ENCODE measurements at regions not wholly inside any gene's neighbourhood (a gene's known extent, or its start where the extent isn't known, plus 50 kb on each side); places are given as distances from the start of the nearest gene placed in this dataset.
"Not testable (repeated sequence)": the region's sequence is repeated elsewhere in the genome, so short reads cannot be mapped to it uniquely, and the experiment has no call there.

DNA sequence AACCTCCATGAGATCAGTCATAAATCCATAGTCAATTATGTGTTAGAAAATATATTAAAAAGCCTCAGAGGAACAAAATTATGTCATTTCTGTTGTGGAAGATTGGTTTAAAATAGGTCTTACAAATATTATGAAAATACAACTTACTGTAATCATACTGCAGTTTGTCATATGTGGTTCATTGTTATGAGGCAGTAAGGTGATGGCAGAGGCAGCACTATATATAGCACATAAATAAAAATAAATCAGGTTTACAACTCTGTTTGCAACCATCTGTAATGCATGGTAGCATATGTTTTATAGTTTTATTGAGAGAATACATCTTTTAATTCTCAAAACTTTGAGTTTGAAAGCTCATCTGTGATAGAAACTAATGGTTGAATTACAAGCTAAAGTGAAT is 651.4 kb downstream of the PCDH11X start:
- H3K4me1 ChIP-seq; H3K27me3 ChIP-seq; H3K27ac ChIP-seq; H3K36me3 ChIP-seq; intact Hi-C loops (cut with DNase I); ATAC-seq; H3K4me3 ChIP-seq; DNase-seq; H3K9me3 ChIP-seq: not testable (repeated sequence)

DNA sequence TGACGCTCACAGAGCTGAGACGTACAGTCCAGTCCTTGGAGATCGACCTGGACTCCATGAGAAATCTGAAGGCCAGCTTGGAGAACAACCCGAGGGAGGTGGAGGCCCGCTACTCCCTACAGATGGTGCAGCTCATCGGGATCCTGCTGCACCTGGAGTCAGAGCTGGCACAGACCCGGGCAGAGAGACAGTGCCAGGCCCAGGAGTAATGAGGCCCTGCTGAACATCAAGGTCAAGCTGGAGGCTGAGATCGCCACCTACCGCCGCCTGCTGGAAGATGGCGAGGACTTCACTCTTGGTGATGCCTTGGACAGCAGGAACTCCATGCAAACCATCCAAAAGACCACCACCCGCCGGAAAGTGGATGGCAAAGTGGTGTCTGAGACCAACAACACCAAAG is 681.4 kb downstream of the PCDH11X start:
- H3K27me3 ChIP-seq; H3K36me3 ChIP-seq; intact Hi-C loops (cut with DNase I); ATAC-seq; H3K4me1 ChIP-seq; H3K27ac ChIP-seq; DNase-seq; H3K4me3 ChIP-seq; H3K9me3 ChIP-seq: not testable (repeated sequence)
- 86% methylated on average over 5 of the region's 13 CpGs for WGBS (ENCODE audit: insufficient coverage, low coverage, low lambda C conversion rate, missing lambda C conversion rate)

DNA sequence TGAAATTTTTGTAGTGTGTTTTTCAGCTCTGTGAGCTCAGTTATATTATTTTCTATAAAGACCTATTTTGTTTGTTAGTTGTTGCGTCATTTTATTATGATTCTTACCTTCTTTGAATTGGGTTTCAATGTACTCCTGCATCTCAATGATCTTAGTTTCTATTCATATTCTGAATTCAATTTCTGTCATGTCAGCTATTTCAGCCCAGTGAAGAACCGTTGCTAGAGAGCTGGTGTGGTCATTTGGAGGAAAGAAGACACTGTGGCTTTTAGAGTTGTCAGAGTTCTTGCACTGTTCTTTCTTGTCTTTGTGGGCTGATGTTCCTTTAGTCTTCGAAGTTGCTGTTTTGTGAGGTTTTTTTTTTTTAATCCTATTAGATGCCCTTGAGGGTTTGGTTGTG is 701.0 kb downstream of the PCDH11X start:
- H3K36me3 ChIP-seq; ATAC-seq; H3K27ac ChIP-seq; DNase-seq; H3K9me3 ChIP-seq; H3K4me3 ChIP-seq; H3K4me1 ChIP-seq; H3K27me3 ChIP-seq; intact Hi-C loops (cut with DNase I): not testable (repeated sequence)
- WGBS (ENCODE audit: insufficient coverage, low coverage, low lambda C conversion rate, missing lambda C conversion rate), result 42% methylated on average over 3 of the region's 3 CpGs

DNA sequence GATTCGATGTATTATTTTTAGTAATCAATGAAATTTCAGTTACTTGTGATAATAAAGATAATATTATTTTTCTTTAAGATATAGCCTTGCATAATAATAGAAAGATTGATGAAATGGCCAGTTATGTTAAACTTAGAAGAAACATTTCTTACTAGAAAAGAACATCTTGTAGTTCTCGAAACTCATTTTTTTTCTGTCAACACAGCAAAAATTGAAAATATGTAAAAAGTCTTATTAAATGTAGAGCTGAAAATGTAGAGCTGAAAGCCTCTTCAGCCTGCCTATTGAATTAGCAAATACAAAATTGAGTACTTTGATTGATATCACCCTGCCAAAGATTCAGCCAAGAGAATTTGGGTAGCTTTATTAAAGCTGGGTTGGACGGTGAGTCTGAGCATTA is 706.3 kb downstream of the PCDH11X start:
- intact Hi-C loops (cut with DNase I); DNase-seq; H3K4me1 ChIP-seq; H3K27me3 ChIP-seq; H3K4me3 ChIP-seq; H3K27ac ChIP-seq; H3K36me3 ChIP-seq; ATAC-seq; H3K9me3 ChIP-seq: not testable (repeated sequence)
- WGBS (ENCODE audit: insufficient coverage, low coverage, low lambda C conversion rate, missing lambda C conversion rate), result 47% methylated on average over 3 of the region's 3 CpGs

DNA sequence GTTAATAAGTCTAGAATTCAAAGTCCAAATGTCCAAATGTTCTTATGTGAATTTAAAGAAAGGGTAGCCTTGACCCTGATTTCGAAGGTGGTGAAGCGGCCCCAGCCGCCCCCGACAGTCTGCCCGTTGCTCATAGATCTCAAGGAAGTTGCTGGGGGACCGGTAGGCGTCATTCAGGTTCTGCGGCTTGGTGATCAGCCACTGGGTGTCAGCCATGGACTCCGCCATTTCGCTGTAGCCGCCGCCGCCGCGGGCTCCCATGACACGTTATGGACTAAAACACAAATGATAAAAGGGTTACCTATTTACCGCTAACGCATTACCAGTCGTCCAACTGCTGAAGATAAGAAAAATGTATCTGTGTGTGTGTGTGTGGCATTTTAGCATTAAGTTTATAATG is 736.1 kb downstream of the PCDH11X start:
- DNase-seq; intact Hi-C loops (cut with DNase I); H3K9me3 ChIP-seq; H3K36me3 ChIP-seq; H3K27me3 ChIP-seq; H3K27ac ChIP-seq; H3K4me1 ChIP-seq; ATAC-seq; H3K4me3 ChIP-seq: not testable (repeated sequence)
- 80% methylated on average over 6 of the region's 19 CpGs for WGBS (ENCODE audit: insufficient coverage, low coverage, low lambda C conversion rate, missing lambda C conversion rate)

DNA sequence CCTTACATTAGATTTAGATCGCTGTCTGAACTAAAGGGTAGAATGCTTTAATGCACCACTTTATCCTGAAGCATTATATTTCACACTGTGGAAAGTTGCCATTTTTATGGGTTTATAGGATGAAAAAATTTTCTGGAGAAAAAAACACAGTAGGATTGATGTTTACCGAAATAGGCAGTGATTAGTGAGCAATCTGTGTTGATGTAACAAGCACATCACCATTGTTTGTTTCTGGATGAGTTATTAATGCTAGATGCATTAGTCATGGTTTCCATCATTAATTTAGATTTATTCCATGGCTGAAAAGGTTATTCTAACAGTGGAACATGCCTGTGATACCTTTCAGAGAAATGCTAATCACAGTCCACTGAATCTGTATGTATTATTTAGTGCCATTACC is 749.8 kb downstream of the PCDH11X start:
- H3K4me3 ChIP-seq; H3K27ac ChIP-seq; intact Hi-C loops (cut with DNase I); H3K9me3 ChIP-seq; DNase-seq; H3K27me3 ChIP-seq; H3K36me3 ChIP-seq; ATAC-seq; H3K4me1 ChIP-seq: not testable (repeated sequence)
- 58% methylated on average over 2 of the region's 2 CpGs for WGBS (ENCODE audit: insufficient coverage, low coverage, low lambda C conversion rate, missing lambda C conversion rate)

DNA sequence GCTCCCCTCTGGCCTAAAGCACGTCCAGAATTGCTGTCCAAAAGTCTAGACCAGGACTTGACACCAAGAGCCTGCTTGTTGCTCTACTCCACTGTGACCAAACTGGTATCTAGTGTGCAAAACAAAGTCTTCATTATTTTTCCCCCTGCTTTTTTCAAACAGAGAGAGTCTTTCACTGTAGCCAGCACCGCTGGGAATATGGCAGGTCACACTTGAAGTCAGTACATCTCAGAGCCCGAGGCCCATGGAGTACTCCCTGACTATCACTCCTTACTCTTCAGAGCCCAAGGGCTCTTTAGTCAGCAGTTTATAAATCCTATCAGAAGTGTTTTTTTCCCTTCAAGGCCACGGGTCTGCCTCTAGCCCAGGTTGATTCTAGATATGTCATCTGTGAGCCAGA is 761.3 kb downstream of the PCDH11X start:
- H3K4me3 ChIP-seq; ATAC-seq; H3K9me3 ChIP-seq; DNase-seq; H3K27ac ChIP-seq; H3K36me3 ChIP-seq; H3K27me3 ChIP-seq; intact Hi-C loops (cut with DNase I); H3K4me1 ChIP-seq: not testable (repeated sequence)
- 31% methylated on average over 3 of the region's 4 CpGs for WGBS (ENCODE audit: insufficient coverage, low coverage, low lambda C conversion rate, missing lambda C conversion rate)

DNA sequence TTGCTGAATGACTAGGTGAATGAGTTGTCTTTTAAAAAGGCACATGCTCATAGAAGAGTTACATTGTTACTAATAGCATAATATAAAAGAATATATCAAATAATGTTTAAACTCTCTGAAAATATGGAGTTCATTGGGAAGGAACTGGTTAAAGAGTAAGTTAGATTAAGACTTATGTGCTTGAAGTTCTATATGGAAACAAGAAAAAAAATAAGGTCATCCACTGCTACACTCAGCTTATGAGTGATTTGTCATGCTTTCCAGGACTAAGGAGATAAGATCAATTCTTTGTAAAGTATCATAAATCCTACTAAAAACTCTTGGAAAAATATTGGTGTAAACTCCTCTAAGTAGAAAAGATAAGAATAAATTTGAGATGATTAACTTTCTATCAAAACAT is 779.1 kb downstream of the PCDH11X start:
- H3K9me3 ChIP-seq; ATAC-seq; H3K4me3 ChIP-seq; H3K27ac ChIP-seq; H3K36me3 ChIP-seq; DNase-seq; H3K4me1 ChIP-seq; H3K27me3 ChIP-seq; intact Hi-C loops (cut with DNase I): not testable (repeated sequence)

DNA sequence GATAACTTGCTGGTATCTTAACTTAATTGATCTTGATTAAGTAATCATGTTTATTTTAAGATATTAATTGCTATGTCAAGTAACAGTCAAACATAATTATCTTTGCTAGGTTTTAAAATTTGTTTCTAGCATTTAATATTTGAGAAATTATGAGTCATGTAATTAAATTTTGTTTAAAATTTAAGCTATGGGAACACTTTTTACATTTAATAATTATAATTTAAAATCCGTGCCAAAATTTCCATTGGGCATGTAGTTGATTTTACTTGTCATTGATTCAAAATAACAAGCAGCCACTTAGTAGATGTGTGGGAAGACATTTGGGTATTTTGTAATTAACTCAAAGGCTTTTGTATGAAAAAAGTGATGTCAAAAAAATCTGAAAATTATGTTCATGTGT is 779.6 kb downstream of the PCDH11X start:
- intact Hi-C loops (cut with DNase I); H3K36me3 ChIP-seq; H3K4me1 ChIP-seq; H3K4me3 ChIP-seq; H3K9me3 ChIP-seq; H3K27me3 ChIP-seq; DNase-seq; ATAC-seq; H3K27ac ChIP-seq: not testable (repeated sequence)
- 27% methylated on average over 1 of the region's 1 CpG for WGBS (ENCODE audit: insufficient coverage, low coverage, low lambda C conversion rate, missing lambda C conversion rate)

DNA sequence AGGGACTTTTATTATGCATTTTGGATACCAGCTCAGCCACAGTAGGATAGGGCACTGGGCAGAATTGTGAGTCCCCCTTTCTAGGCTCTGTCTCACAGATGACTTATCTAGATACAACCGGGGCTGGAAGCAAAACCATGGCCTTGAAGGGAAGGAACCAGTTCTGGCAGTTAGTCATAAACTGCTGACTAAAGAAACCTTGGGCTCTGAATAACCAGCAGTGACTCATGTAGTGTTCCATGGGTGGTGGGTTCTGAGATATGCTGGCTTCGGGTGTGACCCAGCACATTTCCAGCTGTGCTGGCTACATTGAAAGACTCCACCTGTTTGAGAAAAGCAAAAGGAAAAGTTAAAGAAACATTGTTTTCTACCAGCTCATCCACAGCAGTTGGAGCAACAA is 780.9 kb downstream of the PCDH11X start:
- H3K36me3 ChIP-seq; H3K9me3 ChIP-seq; H3K27me3 ChIP-seq; intact Hi-C loops (cut with DNase I); H3K27ac ChIP-seq; H3K4me3 ChIP-seq; DNase-seq; H3K4me1 ChIP-seq; ATAC-seq: not testable (repeated sequence)
- no CpG with 5 or more reads among the region's 2 CpGs for WGBS (ENCODE audit: insufficient coverage, low coverage, low lambda C conversion rate, missing lambda C conversion rate)

DNA sequence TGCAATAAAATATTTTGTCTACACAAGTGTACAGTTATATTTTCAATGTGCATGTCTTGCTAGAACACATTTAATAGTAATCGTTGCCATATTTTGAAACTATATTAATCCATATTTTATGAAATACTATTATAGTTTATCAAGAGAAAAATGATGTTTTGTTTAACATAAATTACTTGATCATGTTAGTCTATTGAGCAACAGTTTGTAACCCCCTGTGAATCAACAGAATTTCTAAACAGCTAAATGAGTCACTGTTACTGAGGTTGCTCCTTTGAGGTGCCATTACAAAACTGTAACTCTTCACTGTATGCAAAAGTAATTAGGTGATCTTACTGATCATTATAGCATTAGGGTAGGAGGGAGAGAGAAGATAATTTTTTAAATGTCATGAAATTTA is 791.0 kb downstream of the PCDH11X start:
- H3K9me3 ChIP-seq; intact Hi-C loops (cut with DNase I); DNase-seq; H3K4me3 ChIP-seq; ATAC-seq; H3K27ac ChIP-seq; H3K36me3 ChIP-seq; H3K27me3 ChIP-seq; H3K4me1 ChIP-seq: not testable (repeated sequence)
- WGBS (ENCODE audit: insufficient coverage, low coverage, low lambda C conversion rate, missing lambda C conversion rate), result 55% methylated on average over 1 of the region's 1 CpG

DNA sequence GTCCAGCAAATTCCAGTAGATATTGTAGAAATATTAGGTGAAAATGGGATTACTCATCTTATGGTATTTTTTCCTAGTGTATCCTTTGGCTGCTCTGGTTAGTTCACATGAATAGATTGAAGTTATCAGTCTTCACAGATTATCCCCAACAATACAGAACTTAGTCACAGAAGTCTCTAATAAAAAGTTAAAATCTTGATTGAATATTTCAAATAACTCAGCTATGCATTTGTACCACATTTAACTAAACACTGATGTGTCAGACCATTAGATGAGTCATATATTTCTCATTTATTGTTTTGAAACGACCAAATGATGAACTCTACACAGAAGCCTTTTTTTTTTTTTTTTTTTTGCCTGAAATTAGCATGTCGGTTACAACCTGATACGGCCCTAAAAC is 807.5 kb downstream of the PCDH11X start:
- ATAC-seq; H3K9me3 ChIP-seq; H3K36me3 ChIP-seq; intact Hi-C loops (cut with DNase I); H3K27ac ChIP-seq; H3K4me1 ChIP-seq; H3K4me3 ChIP-seq; DNase-seq; H3K27me3 ChIP-seq: not testable (repeated sequence)
- 48% methylated on average over 3 of the region's 3 CpGs for WGBS (ENCODE audit: insufficient coverage, low coverage, low lambda C conversion rate, missing lambda C conversion rate)

DNA sequence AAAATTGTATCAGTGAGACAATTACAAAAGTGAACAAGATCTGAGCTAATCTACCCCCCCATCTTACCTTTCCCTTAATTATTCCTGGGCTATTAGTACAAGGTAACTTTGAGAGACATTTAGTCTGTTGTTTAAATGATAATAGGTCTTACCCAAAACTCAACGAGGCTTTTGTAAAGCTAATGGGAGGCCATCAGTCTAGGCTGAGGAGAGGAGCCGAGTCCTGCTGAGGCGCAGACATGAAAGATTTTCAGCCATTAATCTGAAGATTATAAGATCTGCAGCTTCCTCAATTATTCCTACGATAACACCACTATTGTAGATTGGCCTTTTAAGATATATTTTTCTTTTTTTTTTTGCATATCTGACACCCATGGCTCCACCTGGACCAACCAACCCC is 810.5 kb downstream of the PCDH11X start:
- H3K4me3 ChIP-seq; DNase-seq; H3K27me3 ChIP-seq; H3K36me3 ChIP-seq; H3K27ac ChIP-seq; H3K9me3 ChIP-seq; intact Hi-C loops (cut with DNase I); ATAC-seq; H3K4me1 ChIP-seq: not testable (repeated sequence)
- 39% methylated on average over 4 of the region's 4 CpGs for WGBS (ENCODE audit: insufficient coverage, low coverage, low lambda C conversion rate, missing lambda C conversion rate)
